ENCODE measurements at regions not wholly inside any gene's neighbourhood (a gene's known extent, or its start where the extent isn't known, plus 50 kb on each side); places are given as distances from the start of the nearest gene placed in this dataset.

DNA sequence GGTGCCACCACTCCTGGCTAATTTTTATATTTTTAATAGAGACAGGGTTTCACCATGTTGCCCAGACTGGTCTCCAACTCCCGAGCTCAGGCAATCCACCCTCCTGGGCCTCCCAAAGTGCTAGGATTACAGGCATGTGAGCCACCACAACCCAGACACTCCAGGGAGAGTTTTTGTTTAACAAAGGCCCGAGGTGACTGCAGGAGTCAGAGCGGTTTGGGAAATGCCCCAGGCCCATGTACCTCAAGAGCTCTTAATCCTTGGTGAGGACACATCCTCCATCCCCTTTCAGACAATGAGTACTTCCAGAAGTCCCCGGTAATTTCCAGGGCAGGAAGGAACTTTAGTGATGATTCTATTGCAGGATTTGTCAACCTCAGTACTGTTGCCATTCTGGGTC, 176.0 kb downstream of the ESRRB start:
- DNase-seq = no peak

DNA sequence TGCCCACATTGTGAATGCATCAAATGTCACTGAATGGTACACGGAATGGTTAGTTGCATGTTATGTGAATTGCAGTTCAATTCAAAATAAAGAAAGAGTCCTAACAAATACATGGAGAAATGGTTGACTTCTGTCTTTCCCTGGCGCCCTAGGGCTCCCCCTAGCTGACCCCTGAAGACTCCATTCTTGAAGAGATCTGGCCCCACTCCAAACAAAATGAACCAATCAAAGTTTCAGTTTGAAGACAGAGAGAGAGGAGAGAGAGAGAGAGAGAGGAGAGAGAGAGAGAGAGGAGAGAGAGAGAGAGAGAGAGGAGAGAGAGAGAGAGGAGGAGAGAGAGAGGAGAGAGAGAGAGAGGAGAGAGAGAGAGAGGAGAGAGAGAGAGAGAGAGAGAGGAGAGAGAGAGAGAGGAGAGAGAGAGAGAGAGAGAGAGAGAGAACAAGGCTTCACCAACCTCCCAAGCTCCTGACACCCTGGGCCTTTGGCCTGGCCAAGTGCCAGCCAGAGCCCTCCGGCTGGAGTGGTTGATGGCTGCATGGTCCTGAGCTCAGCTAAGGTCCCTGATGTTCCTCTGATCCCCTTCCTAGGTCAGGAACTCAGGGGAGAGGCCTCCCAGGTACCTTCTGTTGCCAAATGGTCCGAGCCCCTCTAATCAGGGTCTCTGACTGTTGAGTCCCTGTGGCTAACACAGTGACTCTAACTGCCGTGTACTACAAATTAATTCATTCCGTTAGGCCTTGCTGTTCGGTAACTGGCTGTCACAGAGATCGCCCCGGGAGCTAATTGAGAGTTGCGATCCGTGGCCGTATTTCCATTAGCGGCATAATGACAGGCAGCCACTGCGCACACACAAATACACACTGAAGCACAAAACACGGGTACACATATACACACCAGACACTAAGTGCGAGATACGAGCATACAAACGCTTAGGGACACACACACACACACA, 188.8 kb downstream of the ESRRB start:
- no peak for DNase-seq

DNA sequence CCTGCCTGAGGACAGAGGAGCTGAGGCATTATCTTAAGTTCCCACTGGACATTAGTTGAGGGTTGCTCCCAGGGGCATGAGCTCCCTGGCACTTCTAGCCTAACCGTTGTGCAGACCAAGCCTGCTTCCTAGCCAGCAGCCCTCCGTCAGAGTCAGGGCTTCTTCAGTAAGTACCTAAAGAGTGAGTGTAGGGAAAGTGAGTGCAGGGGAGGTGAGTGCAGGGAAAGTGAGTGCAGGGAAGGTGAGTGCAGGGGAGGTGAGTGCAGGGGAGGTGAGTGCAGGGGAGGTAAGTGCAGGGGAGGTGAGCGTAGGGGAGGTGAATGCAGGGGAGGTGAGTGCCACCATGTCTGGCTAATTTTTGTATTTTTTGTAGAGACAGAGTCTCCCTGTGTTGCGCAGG, 190.5 kb downstream of the ESRRB start:
- no peak for DNase-seq

DNA sequence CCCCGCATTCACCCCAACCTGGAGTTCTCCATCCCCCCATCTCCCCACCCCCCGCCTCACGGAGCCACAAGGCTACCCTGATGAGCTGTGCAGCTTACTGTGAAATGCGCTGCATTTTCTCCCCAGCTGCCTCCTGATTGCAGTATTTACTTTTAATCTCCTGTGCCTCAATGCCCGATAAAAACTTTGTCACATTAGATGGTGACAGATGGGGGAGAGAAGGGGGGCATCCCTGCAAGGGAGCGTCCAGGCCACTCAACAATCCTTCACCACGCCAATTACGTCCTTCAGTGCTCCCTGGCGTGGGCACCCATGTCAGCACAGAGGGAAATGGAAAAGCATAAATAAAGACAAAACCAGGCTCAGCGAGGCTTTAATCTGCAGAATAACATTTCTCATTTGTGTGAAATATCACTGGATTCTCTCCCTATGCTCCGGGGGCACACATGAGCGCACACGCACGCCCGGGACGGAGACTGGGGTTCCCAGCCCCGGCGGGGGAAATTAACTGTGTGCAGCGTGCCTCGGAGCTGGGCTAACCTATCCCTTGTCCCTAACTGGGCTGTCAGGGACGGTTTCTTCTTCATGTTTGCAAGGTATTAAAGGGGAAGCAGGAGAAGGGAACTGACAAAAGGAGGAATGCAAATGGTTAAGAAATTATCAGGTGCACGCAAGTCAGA, 186.7 kb upstream of the VASH1 start:
- no peak for DNase-seq

DNA sequence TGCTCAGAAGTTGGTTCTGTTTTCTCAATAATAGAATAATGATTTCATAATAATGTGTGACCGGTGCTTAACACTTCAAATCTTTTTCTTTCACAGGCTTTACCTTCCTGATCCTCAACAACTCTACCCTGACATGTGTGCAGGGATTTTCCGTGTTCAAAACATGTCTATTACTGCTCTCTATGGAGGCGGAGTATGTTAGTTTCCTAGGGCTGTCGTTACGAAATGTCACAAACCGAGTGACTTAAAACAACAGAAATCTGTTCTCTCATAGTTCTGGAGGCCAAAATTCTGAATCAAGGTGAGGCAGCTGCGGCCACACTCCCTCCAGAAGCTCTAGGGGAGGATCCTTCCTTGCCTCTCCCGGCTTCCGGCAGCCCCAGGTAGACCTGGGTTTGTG, 186.2 kb upstream of the VASH1 start:
- no peak for DNase-seq

DNA sequence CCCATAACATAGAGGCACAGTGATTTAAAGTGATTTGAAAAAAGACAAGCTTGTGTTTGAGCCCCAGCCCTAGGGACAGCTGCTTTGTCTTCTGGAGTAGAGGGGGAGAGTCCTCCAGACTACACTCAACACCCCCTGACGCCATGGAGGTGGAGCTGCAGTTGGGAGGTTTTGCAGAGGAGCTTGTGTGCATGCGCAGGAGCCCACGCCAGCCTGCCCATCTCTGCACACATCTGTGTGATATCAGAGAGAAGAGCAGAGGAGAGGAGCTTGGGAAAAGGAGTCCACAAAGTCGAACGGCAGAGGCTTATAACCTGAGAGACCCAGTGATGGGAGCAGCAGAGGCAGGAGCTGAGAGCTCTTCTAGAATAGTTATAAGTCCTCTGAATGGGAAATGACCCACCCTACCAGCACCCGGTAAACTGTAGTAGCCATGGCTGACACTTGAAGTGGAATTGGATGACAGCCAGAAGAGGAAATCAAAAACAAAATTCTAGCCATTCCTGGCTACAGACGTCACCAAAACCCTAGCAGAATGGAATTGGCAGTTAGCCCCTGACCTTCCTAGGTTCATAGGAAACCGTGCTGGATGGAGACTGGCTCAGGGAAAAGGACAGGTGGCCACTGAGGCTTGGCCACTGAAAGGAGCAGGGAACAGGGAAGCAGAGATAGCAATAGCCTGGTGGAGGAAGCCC, 185.1 kb upstream of the VASH1 start:
- no peak for DNase-seq

DNA sequence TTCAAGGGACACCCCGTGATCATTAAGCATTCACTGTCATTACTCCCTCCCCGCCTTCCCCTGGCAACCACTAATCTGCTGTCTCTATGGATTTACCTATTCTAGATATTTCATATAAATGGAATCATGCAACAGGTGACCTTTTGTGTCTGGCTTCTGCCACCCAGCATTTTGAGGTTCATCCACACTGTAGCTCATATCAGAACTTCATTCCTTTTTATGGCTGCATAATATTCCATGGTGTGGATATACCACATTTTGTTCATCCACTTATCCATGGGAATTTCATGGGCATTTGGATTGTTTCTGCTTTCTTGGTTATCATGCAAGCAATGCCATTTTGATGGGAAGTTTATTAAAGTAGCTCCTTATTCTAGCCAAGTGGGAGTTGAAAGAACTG, 184.2 kb upstream of the VASH1 start:
- no peak for DNase-seq

DNA sequence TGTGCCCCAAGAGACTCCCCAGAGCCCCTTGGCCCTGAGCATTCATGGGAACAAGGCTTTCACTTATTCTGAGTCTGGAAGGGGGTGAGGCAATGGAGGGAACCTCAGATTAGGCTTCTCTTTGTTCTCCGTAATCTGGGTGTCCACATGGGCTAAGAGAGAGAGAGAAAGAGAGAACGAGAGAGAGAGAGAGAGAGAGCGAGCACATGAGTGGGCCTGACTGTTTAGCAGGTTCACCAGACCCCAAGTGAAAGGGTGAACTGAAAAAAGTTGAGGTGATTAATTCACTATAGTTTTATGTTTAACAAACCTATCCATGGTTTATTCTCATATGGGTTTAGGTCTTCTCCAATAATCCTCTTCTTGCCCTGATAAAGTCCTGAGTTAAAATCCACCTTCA, 183.4 kb upstream of the VASH1 start:
- DNase-seq = no peak

DNA sequence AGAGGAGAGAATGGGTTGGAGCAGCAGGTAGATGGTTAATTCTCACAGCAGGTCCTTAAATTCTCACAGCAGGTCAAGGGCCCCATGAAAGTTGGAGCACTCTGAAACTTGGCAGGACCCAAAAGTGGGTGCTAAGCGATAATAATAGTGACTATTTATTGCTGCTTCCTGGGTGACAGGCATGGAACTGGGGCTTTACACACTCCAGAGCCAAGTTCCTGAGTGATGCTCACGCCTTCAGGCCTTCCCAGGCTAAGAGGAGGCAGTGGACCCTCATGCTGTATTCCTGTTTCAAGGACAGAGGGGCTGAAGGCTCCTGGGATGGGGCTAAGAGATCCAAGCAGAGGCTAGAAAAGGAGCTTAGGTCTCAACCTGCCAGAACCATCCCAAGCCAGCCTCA, 180.9 kb upstream of the VASH1 start:
- DNase-seq = no peak

DNA sequence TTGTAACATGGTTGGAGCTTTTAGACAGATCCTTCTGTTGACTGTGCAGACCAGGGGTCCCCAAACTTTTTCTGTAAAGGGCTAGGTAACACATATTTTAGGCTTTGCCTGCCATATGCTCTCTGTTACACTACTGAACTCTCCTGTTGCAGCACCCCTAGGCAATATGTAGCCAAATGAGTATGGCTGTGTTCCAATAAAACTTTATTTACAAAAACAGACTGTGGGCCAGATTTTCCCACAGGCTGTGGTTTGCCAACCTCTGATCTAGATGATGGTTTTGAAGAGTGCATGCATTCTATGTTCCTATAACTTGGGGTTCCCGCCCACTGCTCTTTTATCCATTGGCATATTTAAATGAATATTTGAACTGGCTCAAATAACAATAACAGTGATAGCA, 180.3 kb upstream of the VASH1 start:
- no peak for DNase-seq

DNA sequence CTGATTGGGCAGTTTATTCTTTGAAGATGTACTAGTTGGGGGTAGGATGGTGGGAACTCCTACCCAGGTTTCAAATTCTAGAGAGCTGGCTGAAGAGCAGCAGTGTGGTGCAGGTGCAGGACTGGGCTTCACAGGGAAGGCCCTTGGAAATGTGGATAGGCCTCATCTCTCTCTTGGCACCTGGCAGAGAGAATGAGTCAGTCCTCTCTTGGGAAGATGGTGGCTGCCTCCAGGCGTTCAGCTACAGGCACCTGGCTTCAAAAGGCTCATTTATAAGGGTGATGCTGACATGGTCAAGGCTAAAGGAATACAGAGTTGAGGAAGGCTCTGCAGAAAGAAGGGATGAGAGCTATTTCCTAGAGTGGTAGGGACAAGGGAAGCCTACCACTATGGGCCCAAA, 179.7 kb upstream of the VASH1 start:
- no peak for DNase-seq

DNA sequence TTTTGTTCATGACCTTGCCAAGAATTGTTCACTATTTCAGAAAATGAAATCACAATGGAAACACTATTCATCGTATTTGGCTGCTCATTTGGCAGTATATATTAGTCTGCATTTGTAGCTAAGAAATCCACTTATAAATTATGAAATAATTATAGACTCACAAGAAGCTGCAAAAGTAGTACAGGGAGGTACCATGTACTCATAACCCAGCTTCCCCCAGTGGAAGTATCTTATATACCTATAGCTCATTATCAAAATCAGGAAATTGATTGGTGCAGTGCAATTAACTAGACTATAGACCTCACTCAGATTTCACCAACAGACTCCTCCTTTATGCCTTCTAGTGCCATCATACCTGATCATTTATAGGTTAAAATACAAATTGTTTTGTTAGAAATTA, 178.8 kb upstream of the VASH1 start:
- no peak for DNase-seq

DNA sequence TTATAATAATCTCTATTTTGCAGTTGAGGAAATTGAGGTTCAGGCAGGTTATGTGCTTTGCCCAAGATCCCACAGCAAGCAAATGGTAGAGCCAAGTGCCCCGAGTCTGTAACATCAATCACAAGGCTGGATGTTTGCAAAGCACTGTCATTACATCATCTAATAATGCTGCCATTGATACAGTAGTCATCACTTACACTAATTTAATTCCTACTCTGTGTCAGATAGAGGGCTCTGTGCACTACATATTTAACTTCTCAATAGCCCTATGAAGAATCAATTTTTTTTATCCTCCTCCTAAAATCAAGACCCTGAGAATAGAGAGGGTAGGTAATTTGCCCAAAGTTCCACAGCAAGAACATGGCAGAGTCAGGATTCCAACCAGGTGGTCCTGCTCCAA, 178.1 kb upstream of the VASH1 start:
- no peak for DNase-seq

DNA sequence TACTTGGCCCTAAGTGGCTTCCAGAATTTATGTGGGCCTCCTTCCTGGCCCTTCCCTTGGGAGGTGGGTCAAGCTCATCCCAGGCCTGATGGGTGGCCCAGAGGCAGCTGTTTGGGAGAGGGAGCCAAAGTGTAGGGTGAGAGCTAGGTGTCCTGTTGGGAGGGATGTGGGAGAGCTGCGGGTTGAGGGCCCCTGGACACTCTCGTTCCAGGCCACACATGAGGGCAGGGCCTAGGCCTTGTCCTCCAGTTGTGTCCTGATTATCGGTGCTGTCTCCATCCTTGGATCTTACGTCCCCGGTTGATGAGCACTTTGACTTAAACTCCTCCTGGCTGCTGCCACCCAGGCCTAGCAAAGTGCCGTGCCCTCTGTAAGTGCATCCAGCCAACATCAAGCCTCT, 177.5 kb upstream of the VASH1 start:
- DNase-seq = no peak

DNA sequence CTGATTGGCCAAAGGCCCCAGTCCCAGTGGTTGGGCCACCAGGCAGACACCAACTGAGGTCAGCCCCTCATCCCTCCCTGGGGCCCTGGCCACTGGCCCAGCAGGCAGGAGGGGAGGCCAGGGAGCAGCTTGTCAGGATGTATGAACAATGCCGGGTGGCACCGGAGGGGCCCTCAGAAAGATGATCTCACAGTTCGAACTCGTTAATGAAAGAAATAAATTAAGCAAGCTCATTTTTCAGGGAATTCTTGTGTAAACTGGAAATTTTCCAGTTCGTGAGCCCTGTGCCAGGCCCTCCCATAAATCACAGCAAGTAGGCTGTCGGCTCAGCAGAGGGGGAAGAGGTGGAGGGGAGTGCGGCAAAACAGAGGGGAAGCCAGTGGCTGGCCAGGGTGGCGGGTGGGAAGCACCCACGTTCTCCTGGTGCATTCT, 177.0 kb upstream of the VASH1 start:
- no peak for DNase-seq

DNA sequence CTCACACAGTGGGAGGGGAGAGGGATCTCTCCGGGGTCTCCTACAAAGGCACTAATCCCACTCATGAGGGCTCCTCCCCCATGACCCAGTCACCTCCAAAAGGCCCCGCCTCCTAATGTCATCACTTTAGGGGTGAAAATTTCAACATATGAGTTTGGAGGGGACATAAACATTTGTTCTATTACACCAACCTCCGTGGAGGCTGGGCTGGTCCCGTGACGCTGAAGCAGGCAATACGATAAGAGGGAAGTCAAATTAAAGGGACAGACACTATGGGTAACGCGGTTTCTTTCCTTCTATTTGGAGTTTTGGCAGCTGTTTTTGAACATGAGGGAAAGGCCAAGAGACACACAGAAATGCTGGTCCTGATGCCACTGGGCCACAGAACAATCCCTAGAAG, 175.7 kb upstream of the VASH1 start:
- DNase-seq = no peak

DNA sequence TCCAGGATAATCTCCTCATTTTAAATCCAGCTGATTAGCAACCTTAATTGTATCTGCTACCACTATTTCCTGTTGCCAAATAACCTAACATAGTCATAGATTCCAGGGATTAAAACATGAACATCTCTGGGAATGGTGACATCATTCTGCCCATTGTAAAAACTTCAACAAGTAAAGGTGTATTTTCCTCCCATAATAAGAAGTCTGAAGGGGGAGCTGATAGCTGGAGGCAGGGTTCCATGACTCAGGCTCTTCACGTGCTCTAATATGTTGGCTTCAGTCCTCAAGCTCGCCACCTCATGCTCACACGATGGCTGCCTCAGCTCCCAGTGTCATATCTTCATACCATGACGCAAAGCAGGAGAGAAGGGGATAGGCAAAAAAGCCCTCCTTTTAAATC, 172.0 kb upstream of the VASH1 start:
- no peak for DNase-seq

DNA sequence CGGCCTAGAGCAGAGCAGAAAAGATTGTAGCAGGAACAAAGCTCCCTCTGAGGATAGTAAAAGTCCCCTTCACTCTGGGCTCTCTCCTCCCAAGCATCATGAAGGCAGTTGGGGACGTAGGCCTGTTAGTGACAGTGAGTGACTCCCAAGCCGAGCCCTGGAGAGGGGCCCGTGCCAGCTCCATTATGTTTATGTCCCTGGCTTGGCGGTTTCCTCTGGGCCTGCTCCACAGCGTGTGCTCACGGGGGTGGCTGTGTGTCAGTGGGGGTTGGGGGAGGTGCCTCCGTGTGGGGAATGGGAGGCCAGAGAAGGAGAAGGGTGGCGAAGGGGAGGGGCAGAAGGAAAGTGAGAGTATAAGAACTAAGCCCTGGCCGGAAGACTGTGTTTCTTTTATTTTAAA, 170.0 kb upstream of the VASH1 start:
- no peak for DNase-seq

DNA sequence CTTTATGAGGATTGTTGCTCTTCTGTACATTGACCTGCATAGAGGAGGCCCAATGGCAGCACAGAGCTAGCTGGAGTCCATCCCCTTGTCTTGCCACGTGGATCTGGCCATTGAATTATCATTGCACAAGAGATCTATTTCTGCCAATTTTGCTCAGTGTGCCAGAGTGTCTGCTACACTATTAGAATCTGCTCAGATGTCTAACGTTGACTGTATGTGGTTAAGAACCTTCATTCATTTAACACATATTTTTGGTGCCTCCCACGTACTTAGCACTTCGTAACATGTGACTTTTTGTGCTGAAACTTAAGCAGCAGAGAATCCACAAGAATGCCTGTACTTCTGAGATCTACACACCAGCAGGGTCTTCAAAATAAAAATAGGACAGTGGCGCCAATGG, 166.0 kb upstream of the VASH1 start:
- DNase-seq = no peak

DNA sequence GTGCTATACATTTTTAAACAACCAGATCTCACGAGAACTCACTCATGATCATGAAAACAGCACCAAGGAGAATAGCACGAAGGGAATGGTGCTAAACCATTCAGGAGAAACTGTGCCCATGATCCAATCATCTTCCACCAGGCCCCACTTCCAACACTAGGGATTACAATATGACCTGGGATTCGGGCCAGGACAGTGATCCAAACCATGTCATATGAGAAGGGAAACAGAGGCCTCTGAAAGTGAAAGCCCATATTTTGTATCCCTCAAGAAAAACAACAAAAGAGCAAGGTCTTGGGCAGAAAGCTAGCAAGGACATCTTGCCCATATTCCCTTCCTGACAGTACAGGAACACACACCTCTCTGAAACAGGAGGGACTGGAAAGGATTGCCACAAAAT, 163.9 kb upstream of the VASH1 start:
- DNase-seq = no peak

DNA sequence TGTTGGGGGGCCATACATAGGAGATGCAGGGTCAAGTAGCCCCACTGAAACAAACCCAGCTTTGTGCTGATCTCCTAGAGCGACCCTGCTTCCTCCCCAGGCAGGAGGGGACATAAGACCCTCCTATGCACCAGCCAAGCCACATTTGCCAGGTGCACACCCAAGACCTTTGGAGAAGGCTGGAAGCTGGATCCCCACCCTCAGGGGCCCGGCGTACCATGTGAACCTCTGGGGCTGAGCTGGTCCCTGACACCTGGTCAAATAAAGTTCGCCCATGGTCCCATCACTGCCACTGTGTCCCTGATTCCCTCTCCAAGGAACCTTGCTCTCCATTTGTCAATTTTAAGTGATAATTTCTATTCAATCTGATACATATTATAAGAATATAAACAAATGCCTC, 162.1 kb upstream of the VASH1 start:
- DNase-seq = no peak

DNA sequence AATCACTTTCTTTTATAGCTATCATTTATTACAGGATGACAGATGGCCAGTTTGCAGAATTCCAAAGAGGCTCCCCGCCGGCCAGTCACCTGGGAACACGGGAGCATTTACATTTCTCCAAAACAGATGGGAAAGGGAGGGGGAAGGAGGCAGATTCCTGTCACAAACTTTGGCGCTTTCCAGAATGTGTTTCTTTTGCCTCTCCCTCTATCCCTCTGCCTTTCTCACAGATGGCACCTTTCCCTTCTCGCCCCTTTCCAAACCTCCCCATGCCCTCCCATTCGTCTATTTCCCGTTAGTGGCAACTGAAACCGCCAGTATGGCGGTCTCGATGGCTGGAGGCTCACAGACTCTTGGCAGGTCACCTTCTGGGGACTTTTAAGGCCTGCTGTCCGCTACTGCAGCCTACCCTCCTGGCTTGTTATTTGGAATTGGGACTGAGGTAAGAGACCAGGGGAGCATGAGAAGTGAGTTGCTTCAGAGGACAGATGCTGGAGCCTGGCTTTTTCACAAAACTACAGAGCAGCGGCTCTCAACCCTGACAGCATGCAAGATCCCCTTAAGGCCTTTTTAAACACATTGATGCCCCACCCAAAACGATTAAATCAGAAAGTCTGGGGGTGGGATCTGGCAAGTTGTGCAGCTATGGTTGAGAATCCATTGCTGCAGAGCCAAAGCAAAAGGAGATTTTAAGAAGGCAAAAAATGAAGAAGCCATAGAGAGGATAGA, 161.5 kb upstream of the VASH1 start:
- DNase-seq = no peak

DNA sequence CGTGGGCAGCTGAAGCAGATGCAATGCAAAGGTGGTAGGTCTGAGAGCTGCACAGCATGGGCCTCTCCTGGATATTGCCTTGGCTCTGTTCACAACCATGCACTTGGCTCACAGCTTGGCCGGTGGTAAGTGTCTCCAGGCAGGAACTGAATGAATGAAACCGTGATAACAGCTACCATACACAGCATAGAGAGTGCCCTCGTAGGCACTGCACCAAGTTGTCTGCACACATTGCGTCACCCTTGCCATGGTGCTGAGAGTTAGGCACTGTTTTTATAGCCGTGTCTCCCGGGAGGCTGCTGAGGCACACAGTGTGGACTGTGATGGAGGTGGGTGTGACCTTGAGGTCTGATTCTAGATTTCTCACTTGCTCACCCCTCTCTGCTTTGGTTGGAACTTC, 157.6 kb upstream of the VASH1 start:
- no peak for DNase-seq
